Smooth muscle cell (in vitro differentiated cells): ENCODE measurements at regions not wholly inside any gene's neighbourhood (a gene's known extent, or its start where the extent isn't known, plus 50 kb on each side); places are given as distances from the start of the nearest gene placed in this dataset.

Experiments
- DNase-seq: peaks from one replicate; lab custom pipeline; 2025; ENCODE audit not compliant: unreplicated experiment; lab: John Stamatoyannopoulos, UW
- H2AFZ ChIP-seq: fragments of 200-600 bp; sonication (generic); 2 replicates; pipeline ENCODE4 v1.6.0; 2016; ENCODE audit warnings: antibody characterized with exemption, low read depth, mild to moderate bottlenecking
- H3F3A ChIP-seq: fragments of 200-600 bp; sonication (generic); 2 replicates; pipeline ENCODE4 v1.6.0; 2017; ENCODE audit warnings: antibody characterized with exemption, low read depth
- H3K27ac ChIP-seq: fragments of 200-600 bp; sonication (generic); 2 replicates; pipeline ENCODE4 v1.5.1; 2016; ENCODE audit warnings: low read depth, mild to moderate bottlenecking
- H3K27me3 ChIP-seq: fragments of 200-600 bp; sonication (generic); 2 replicates; pipeline ENCODE4 v1.6.1; 2016; ENCODE audit warnings: low read depth, mild to moderate bottlenecking
- H3K36me3 ChIP-seq: fragments of 200-600 bp; sonication (generic); 2 replicates; pipeline ENCODE4 v1.5.1; 2016; ENCODE audit warnings: low read depth
- H3K4me1 ChIP-seq: fragments of 200-600 bp; sonication (generic); 2 replicates; pipeline ENCODE4 v1.5.1; 2016; ENCODE audit warnings: low read depth
- H3K4me2 ChIP-seq: fragments of 200-600 bp; sonication (generic); 2 replicates; pipeline ENCODE4 v1.6.0; 2016; ENCODE audit warnings: mild to moderate bottlenecking
- H3K4me3 ChIP-seq: fragments of 200-600 bp; sonication (generic); 2 replicates; pipeline ENCODE4 v1.5.1; 2016; ENCODE audit warnings: mild to moderate bottlenecking
- H3K79me2 ChIP-seq: fragments of 200-600 bp; sonication (generic); 2 replicates; pipeline ENCODE4 v1.6.0; 2016; ENCODE audit warnings: low read depth, mild to moderate bottlenecking
- H3K9ac ChIP-seq: fragments of 200-600 bp; sonication (generic); 2 replicates; pipeline ENCODE4 v1.6.0; 2016; ENCODE audit warnings: low read depth
- H3K9me3 ChIP-seq: fragments of 200-600 bp; sonication (generic); replicated peaks from 2 replicates; pipeline ENCODE4 v1.5.1; 2016; ENCODE audit warnings: low read depth
- H4K20me1 ChIP-seq: fragments of 200-600 bp; sonication (generic); 2 replicates; pipeline ENCODE4 v1.6.0; 2016; ENCODE audit warnings: low read depth
- CTCF ChIP-seq: fragments of 200-600 bp; sonication (generic); IDR thresholded peaks from 2 replicates; pipeline ENCODE4 v1.5.1; 2017; ENCODE audit warnings: borderline replicate concordance, mild to moderate bottlenecking, antibody characterized with exemption; ENCODE audit not compliant: insufficient read depth, poor library complexity, severe bottlenecking
- WGBS: methylation state at CpG from one replicate; pipeline ENCODE4 v1.1.7; 2016; ENCODE audit warnings: low lambda C conversion rate; 5-methylcytosine and 5-hydroxymethylcytosine counted together

DNA sequence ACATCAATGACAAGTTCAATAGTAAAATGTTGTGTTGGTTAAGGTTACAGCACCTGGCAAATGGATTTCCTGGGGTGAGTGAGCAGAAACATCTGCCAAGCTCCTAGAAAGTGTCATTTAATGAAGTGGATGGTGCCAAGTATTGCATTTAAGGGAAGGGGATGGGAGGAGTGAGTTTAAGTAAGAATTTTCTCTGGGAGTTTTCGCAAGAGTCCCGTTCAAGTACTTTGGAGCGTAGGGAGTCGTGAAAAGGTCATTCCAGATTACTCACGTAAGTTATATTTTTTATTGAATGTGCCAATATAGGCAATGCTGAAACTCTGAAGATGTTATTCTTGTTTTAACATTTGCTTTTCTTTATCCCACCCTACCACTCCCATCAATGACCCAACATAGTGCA lies 117.4 kb upstream of the RAB3GAP2 start:
- no peak overlapping the region for H3K9ac ChIP-seq
- H3K4me3 ChIP-seq = no peak overlapping the region
- H3K27me3 ChIP-seq = no peaks in the 10 kb centered on the region
- no peak overlapping the region for H3K27ac ChIP-seq
- no peaks in the 10 kb centered on the region for H3K9me3 ChIP-seq
- no peak for DNase-seq
- H3K79me2 ChIP-seq = no peaks in the 10 kb centered on the region
- H3K36me3 ChIP-seq = no peaks in the 10 kb centered on the region
- no peak overlapping the region for H2AFZ ChIP-seq
- WGBS = 93% methylated on average over 5 of the region's 5 CpGs
- no peak for TF ChIP-seq CTCF
- H3K4me1 ChIP-seq = no peaks in the 10 kb centered on the region
- H4K20me1 ChIP-seq = no peaks in the 10 kb centered on the region
- no peaks in the 10 kb centered on the region for H3F3A ChIP-seq
- no peak overlapping the region for H3K4me2 ChIP-seq

GRCh38 chr1:220386494-220387195 lies 114.4 kb upstream of the RAB3GAP2 start:
- no peaks in the 10 kb centered on the region for H4K20me1 ChIP-seq
- no peak for DNase-seq
- 54% methylated on average over 3 of the region's 3 CpGs for WGBS
- H3K27me3 ChIP-seq = no peaks in the 10 kb centered on the region
- no peaks in the 10 kb centered on the region for H3K4me1 ChIP-seq
- H3K36me3 ChIP-seq = no peaks in the 10 kb centered on the region
- TF ChIP-seq CTCF = no peak
- no peaks in the 10 kb centered on the region for H3K79me2 ChIP-seq
- H3K4me3 ChIP-seq = no peak overlapping the region
- no peak overlapping the region for H2AFZ ChIP-seq
- H3K9me3 ChIP-seq = no peaks in the 10 kb centered on the region
- H3K27ac ChIP-seq = no peak overlapping the region
- H3F3A ChIP-seq = no peaks in the 10 kb centered on the region
- no peak overlapping the region for H3K4me2 ChIP-seq
- no peak overlapping the region for H3K9ac ChIP-seq

DNA sequence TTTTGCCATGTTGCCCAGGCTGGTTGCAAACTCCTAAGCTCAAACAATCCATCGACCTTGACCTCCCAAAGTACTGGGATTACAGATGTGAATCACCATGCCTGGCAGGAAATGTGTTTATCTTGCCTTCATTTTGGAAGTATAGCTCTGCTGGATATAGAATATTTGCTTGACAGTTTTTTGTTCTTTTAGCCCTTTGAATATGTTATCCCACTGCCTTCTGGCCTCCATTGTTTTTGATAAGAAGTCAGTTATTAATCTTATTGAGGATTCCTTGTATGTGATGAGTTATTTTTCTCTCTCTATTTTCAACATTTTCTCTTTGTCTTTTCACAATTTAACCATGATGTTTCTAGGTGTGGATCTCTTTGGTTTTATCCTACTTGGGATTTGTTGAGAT lies 112.9 kb upstream of the RAB3GAP2 start:
- Histone ChIP-seq H3K4me3 (no peak overlapping the region), H3K9ac (no peak overlapping the region), H3K27me3 (no peaks in the 10 kb centered on the region), H3K4me2 (no peak overlapping the region), H3K79me2 (no peaks in the 10 kb centered on the region), H3K4me1 (no peaks in the 10 kb centered on the region), H3F3A (no peaks in the 10 kb centered on the region), H3K9me3 (no peaks in the 10 kb centered on the region), H3K36me3 (no peaks in the 10 kb centered on the region), H2AFZ (no peak overlapping the region), H4K20me1 (no peaks in the 10 kb centered on the region), H3K27ac (no peak overlapping the region)
- no peak for DNase-seq
- no peak for TF ChIP-seq CTCF
- 72% methylated on average over 1 of the region's 1 CpG for WGBS

- Histone ChIP-seq H3K9ac (no peak overlapping the region), H3K79me2 (no peaks in the 10 kb centered on the region), H3K27me3 (no peaks in the 10 kb centered on the region), H3K4me3 (no peak overlapping the region), H3K27ac (no peak overlapping the region), H3K9me3 (no peaks in the 10 kb centered on the region), H4K20me1 (no peaks in the 10 kb centered on the region), H3F3A (no peaks in the 10 kb centered on the region), H3K4me1 (no peaks in the 10 kb centered on the region), H2AFZ (no peak overlapping the region), H3K36me3 (no peaks in the 10 kb centered on the region), H3K4me2 (no peak overlapping the region)
- DNase-seq = no peak
- TF ChIP-seq CTCF = no peak
- 72% methylated on average over 4 of the region's 4 CpGs for WGBS
These were observed 110.7 kb upstream of the RAB3GAP2 start for GRCh38 chr1:220382994-220383393.
